DND-41 (cell line): ENCODE measurements at regions not wholly inside any gene's neighbourhood (a gene's known extent, or its start where the extent isn't known, plus 50 kb on each side); places are given as distances from the start of the nearest gene placed in this dataset.

Experiments
- CTCF ChIP-seq: IDR thresholded peaks from 2 replicates; pipeline ENCODE4 v1.5.1; 2012; ENCODE audit warnings: borderline replicate concordance, low read length, moderate library complexity, mild to moderate bottlenecking; ENCODE audit not compliant: poor library complexity, severe bottlenecking; ENCODE audit errors: extremely low read depth
- EZH2 ChIP-seq: IDR thresholded peaks from 3 replicates; pipeline ENCODE4 v1.6.1; 2012; ENCODE audit warnings: borderline replicate concordance, low read depth, mild to moderate bottlenecking, moderate library complexity, low read length, inconsistent platforms; ENCODE audit not compliant: severe bottlenecking

DNA sequence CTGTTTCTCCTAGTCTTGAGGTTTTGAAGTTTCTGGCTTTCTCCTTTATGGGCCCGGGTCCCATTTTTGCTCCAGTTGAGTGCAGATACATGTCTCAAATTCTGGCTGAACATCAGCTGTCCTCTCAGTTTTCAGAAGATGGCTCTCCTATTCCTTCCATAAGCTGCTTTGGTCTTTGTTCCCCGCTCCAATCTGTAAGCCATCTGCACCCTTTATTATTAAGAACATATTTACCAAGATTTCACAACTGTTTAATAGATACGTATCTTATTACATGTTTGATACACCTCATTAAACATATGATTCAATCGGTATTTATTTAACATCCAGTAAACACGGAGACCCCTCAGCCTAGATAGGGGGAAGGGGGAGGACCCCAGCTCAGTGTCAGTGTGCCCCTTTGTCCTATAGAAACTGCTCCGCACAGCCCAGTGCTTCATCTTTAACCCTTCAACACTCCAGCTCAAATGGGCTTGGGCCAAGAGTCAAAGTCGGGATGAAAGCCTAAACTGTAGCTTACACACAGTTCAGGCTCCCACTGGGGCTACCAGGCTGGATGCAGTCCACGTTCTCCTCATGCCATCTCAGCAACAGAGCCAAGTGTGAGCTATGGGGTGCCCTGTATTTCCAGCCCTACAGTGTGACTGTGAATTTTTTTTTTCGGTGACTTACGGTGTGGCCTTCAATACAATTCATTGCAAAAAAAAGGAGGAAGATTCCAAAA is 166.0 kb upstream of the ZFHX3 start:
- TF ChIP-seq CTCF (no peak), EZH2 (no peak)
